K562 (cell line): ENCODE measurements at regions not wholly inside any gene's neighbourhood (a gene's known extent, or its start where the extent isn't known, plus 50 kb on each side); places are given as distances from the start of the nearest gene placed in this dataset.

Experiments used
- MCM7 ChIP-seq, 2 experiments: fragments of 450-650 bp; IDR thresholded peaks; 2 replicates each; pipeline ENCODE4 v1.6.1; 2016 to 2018
- MIER1 ChIP-seq: fragments of 450-650 bp; IDR thresholded peaks from 2 replicates; pipeline ENCODE4 v1.6.1; 2016; ENCODE audit warnings: antibody characterized with exemption, mild to moderate bottlenecking, low read depth
- SMARCA4 ChIP-seq: fragments of 450-650 bp; IDR thresholded peaks from 2 replicates; pipeline ENCODE4 v1.6.1; 2016
- ZNF24 ChIP-seq: fragments of 450-650 bp; IDR thresholded peaks from 2 replicates; pipeline ENCODE4 v1.6.1; 2016
- ZNF280B ChIP-seq: fragments of 250-450 bp; sonication (Bioruptor Pico); IDR thresholded peaks from 2 replicates; pipeline ENCODE4 v1.5.1; 2021; ENCODE audit warnings: mild to moderate bottlenecking
- ZNF561 ChIP-seq: fragments of 450-650 bp; formaldehyde crosslinking; conservative IDR thresholded peaks from 2 replicates; pipeline ENCODE4 v1.4.0; 2020; ENCODE audit warnings: mild to moderate bottlenecking, moderate library complexity
- ZSCAN32 ChIP-seq: fragments of 450-650 bp; formaldehyde crosslinking; IDR thresholded peaks from 2 replicates; pipeline ENCODE4 v1.4.0; 2020; ENCODE audit warnings: mild to moderate bottlenecking, moderate library complexity
- TF ChIP-seq, protein P1 (sequence below): fragments of 250-450 bp; sonication (Bioruptor Pico); IDR thresholded peaks from 2 replicates; pipeline ENCODE4 v1.4.0; 2020
- TF ChIP-seq, protein P2 (sequence below): sonication (generic); formaldehyde crosslinking; IDR thresholded peaks from 2 replicates; pipeline ENCODE4 v1.8.0; 2022; ENCODE audit warnings: mild to moderate bottlenecking, missing genetic modification reagents

DNA sequence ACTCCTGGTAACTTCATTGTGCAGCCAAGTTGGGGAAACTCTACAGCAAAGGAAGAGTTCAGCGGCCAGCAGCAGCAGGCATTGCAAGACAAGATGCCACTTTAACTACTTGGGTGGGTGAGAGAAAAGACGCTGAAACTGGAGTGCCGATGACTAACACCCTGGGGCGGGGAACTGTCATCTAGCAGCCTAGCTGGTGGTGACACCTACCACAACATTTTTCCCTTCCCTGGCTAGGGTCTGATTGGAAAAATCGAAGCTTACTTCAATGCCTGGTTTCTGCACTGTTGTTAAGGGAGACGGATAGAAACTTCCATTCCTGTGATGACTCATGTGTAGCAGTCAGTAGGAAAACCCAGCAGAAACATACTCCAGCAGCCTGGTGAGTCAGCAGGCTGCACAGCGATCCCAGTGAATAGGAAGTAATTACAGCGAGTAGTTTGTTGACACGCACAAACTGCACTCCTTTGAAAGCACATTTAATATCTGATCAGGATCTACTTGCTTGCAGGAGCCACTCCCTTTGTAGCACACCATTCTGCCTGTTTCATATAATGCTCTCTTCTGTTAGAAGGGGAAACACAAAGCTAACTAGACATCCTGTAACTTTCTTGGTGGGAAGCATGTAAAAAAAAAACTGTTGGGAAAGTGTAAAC is 62.1 kb upstream of the MAPRE2 start (continued):
- TF ChIP-seq SMARCA4 (peak; percentile 94), MIER1 (no peak), ZNF24 (0 out of 2 replicates have a peak, but pooled peaks have one; percentile 15), ZSCAN32 (CRISPR knock-in tag) (no peak), ZNF280B (CRISPR knock-in tag) (no peak), MCM7 (IDR thresholded peaks at IDR 0.05) (no peak), ZNF561 (CRISPR knock-in tag) (no peak)
- TF ChIP-seq, protein P1, sequence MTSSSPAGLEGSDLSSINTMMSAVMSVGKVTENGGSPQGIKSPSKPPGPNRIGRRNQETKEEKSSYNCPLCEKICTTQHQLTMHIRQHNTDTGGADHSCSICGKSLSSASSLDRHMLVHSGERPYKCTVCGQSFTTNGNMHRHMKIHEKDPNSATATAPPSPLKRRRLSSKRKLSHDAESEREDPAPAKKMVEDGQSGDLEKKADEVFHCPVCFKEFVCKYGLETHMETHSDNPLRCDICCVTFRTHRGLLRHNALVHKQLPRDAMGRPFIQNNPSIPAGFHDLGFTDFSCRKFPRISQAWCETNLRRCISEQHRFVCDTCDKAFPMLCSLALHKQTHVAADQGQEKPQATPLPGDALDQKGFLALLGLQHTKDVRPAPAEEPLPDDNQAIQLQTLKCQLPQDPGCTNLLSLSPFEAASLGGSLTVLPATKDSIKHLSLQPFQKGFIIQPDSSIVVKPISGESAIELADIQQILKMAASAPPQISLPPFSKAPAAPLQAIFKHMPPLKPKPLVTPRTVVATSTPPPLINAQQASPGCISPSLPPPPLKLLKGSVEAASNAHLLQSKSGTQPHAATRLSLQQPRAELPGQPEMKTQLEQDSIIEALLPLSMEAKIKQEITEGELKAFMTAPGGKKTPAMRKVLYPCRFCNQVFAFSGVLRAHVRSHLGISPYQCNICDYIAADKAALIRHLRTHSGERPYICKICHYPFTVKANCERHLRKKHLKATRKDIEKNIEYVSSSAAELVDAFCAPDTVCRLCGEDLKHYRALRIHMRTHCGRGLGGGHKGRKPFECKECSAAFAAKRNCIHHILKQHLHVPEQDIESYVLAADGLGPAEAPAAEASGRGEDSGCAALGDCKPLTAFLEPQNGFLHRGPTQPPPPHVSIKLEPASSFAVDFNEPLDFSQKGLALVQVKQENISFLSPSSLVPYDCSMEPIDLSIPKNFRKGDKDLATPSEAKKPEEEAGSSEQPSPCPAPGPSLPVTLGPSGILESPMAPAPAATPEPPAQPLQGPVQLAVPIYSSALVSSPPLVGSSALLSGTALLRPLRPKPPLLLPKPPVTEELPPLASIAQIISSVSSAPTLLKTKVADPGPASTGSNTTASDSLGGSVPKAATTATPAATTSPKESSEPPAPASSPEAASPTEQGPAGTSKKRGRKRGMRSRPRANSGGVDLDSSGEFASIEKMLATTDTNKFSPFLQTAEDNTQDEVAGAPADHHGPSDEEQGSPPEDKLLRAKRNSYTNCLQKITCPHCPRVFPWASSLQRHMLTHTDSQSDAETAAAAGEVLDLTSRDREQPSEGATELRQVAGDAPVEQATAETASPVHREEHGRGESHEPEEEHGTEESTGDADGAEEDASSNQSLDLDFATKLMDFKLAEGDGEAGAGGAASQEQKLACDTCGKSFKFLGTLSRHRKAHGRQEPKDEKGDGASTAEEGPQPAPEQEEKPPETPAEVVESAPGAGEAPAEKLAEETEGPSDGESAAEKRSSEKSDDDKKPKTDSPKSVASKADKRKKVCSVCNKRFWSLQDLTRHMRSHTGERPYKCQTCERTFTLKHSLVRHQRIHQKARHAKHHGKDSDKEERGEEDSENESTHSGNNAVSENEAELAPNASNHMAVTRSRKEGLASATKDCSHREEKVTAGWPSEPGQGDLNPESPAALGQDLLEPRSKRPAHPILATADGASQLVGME (CRISPR knock-in tag), result no peak
- TF ChIP-seq, protein P2, sequence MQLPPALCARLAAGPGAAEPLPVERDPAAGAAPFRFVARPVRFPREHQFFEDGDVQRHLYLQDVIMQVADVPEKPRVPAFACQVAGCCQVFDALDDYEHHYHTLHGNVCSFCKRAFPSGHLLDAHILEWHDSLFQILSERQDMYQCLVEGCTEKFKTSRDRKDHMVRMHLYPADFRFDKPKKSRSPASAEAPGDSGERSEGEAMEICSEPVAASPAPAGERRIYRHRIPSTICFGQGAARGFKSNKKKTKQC (CRISPR knock-in tag), result no peak
- TF ChIP-seq, all 486 proteins: peak for 103
